HG03064 (cell line): ENCODE measurements at regions not wholly inside any gene's neighbourhood (a gene's known extent, or its start where the extent isn't known, plus 50 kb on each side); places are given as distances from the start of the nearest gene placed in this dataset.

Experiments
- ATAC-seq: cut with Tn5 transposase; IDR thresholded peaks from one replicate; pipeline ENCODE4 v1.9.1; 2021; ENCODE audit warnings: low read depth; ENCODE audit not compliant: unreplicated experiment

DNA sequence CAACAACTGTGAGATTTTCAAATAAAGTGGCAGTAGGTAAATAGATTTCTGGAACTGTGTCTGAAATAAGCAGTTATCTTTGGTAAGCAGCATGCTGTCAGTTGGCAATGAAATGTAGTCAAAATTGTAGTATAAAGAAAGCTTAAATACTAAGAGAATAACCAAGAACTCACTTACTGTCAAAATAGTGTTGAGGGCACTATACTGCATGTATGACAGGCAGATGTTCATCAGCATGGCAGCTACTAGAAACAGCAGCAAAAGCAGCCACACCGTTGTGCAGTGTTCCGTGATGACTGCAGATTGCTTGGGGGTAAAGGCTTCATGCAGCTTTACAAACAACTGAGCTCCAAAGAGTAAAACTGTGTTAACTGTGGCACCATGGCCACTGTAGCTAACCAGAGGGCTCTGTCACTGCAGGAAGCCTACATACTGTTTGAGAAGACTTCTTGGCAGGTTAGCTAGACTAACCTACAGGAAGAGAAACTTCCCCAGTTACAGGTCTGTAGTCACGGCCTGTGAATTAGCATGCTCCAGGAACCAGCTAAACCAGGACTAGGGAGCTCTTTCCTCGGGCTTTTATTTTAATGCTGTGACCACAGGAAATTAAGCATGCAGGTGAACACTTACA, 459.7 kb downstream of the TBL1XR1 start:
- no peak for ATAC-seq

DNA sequence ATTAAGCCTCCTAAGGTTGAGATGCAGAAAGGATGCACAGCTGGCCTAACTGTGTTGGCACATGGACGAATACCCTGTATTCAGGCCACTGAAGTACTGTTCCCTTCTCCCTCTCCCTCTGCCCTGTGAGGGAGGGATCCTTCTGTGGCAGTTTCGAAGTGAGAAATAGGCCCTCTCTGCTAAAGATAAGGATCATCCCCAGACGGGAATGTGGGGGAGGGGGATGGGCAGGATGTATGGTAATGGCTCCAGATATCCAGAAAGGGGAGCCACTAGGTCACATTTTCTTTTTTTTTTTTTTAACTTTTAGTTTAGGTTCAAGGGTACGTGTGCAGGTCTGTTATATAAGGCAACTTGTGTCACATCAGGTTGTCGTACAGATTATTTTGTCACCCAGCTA, 463.1 kb downstream of the TBL1XR1 start:
- no peak for ATAC-seq

DNA sequence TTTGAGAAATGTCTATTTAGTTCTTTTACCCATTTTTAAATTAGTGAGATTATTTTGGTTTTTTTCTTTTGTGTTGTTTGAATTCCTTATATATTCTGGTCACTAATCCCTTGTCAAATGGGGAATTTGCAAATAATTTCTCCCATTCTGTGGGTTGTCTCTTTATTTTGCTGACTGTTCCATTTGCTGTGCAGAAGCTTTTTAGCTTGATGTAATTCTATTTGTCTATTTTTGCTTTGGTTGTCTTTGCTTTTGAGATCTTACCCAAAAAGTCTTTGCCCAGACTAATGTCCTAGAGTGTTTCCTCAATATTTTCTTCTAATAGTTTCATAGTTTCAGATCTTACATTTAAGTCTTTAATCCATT, 472.9 kb downstream of the TBL1XR1 start:
- no peak for ATAC-seq

DNA sequence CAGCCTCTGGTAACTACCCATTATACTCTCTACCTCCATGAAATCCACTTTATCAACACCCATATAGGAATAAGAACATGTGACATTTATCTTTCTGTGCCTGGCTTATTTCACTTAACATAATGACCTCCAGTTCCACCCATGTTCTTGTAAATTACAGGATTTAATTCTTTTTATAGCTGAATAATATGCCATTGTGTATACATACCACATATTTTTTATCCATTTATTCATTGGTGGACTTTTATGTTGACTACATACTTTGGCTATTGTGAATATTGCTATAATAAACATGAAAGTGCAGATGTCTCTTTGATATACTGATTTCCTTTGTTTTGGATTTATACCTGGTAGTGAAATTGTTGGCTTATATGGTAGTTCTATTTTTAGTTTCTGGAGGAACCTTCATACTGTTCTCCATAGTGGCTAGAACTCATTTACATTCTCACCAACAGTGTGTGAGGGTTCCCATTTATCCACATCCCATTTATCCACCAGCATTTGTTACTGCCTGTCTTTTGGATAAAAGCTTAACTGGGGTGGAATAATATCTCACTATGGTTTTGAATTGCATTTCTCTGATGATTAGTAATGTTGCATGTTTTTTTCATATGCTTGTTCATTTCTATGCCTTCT, 473.4 kb downstream of the TBL1XR1 start:
- no peak for ATAC-seq

DNA sequence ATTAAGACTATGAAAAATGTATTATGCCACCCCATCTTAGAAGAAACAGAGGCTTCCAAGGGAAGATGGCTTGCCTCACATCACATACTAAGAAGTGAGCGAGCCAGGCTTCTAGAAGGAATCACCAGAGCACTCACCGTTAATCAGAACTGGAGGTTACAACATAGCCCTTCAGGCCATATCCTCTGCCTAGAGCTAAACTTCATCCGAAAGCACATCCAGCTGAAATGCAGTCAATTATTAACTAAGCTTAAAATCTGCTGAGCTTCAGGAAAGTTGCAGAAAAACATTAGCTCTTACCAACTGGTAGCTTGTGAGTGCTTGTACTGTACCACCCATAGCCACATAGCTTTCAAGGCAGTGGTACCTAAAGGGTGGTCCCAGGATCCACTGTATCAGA, 483.2 kb downstream of the TBL1XR1 start:
- ATAC-seq, result no peak

DNA sequence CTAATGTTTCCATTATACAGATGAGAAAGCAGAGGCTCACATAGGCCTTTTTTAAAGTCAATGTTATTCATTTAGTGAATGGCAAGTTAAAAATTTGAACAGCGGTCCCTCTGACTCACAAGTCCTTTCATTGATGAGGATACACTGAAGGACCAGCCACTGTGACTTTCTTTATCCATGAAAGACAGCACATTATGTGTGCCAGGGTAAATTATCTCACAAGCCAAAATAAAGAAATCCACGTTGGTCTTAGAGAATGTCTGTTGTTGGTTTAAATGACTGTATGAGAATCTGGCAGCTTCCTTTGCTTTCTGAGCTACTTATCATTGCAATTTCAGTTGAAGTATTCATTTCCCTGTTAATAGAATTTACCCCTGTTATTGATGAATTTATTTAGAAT, 485.1 kb downstream of the TBL1XR1 start:
- ATAC-seq, result no peak

DNA sequence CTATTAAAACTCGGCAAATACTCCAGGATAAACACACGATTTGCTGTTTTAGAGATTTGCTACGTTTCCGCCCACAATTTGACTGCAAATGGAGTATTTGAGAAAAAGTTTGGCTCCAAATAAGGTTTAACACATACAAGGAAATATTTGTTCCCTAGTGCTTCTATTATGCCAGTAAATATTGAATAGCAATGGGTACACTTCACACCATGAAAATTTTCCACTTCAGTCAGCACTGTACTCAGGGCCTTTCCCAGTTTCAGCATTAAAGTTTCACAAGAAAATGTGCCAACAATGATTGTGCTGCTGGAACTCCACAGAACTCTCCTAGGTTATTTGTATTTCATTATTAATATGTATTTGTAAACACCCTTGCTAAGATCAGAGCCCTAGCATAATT, 498.0 kb downstream of the TBL1XR1 start:
- no peak for ATAC-seq

DNA sequence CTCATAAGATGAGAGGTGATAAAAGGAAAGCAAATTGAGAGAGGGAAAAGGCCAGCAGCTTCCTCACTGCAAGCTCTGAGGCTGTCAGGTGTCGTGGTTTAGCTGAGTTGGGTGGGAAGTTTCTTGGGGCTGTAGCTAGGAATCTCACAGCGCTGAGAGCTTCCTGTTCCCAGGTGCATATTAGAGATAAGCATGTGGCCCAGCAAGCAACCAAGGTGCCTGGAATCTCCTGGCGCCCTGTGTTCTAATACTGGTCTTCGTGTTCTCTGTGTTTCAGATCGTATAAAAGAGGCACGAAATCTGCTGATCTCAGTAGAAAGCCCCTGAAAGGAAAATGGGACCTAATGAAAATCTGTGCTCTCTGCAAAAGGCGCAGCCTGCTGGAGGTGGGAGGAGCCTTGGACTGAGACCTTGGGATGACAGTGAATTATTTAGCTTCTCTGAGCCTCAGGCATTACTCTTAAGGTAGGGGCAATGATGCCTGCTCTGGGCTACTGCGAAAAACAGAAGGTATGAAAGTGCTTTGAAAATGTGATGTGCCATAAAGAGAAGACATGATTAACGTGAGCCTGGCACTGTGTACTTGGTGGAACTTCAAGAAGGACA, 499.9 kb downstream of the TBL1XR1 start:
- ATAC-seq, result no peak

DNA sequence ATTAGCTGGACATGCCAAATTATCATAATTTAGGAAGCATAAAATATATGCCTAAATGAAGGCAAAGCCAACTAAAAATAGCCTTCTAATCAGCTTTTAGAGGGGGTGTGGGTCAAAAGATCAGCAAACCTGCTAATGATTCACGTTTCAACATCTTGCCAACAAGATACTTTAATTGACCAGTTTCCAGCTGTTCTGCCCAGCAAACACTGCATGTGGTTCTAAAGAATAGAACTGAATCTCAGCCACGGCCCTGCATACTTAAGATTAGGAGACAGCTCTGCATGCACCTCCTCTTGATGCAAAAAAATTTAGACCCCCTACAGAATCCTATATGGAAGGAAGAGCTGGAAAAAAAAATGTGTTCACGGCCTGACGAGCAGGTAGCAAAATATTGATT, 500.5 kb downstream of the TBL1XR1 start:
- no peak for ATAC-seq

DNA sequence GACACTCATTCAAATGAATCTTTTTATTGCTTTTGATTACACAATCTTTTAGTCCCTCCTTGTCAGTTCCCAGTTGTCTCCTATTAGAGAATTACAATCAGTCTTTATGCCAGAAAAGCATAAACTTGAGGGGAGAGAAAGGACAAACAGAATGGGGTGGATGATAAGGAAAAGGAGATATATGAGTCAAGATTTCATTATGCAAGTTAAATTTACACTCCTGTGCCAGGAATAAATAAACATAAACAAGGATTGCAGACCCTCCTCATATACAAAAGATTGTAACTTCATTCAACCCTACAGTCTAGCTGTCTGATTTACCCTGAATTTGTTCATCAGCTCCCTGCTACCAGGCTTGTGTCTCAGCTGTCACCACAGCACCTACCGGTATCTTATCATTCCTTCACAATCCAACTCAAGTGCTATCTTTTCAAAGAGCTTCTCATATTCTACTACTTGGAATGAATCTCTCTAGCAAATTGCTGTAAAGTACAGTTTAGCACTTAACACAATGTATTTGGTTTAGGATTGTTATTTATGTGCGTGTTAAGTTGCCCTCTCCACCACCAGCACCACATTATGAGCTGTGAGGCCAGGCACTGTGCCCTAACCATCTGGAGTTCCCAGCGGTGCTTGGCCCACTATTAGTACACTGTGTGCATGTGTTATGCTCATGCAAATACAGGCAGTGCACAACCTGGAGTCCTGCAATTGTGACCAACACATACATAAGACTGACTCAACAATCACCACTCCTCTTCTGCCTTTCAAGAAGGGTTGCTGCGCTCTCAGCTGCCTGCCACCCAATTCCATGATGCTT, 504.1 kb downstream of the TBL1XR1 start:
- no peak for ATAC-seq

DNA sequence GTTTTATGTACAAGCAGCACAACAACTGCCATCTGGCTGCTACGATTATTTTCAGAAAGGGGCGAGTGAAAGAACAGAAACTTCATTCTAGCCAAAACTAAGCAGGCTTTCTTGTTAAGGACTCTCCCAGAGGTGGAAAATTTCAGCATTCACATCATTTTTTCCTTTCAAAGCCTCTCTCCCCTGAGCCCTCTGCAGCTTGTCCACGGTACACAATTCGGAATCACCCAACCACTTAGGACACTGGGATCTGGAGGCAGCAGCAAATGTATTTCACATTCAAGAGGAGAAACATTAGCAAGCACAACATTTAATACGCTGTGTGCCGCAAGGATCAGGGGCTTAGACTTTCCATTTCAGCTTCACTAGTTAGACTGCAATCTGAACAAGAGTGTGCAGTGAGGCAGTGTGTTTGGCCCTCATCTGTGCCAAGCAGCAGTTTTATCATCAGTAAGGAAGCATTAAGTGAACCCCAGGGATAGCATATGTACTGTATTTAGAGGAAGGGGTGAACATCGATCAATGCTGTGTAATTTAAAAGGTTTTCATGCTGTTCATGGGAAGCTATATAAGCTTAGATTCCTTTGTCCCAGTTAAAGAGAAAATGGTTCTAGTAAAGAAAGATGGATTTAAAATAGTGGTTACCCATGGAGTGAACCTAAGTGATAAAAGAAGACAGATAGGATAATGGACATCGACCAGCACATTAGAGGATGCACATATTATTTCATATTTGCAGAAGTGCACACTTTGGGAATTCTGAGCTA, 504.9 kb downstream of the TBL1XR1 start:
- no peak for ATAC-seq

DNA sequence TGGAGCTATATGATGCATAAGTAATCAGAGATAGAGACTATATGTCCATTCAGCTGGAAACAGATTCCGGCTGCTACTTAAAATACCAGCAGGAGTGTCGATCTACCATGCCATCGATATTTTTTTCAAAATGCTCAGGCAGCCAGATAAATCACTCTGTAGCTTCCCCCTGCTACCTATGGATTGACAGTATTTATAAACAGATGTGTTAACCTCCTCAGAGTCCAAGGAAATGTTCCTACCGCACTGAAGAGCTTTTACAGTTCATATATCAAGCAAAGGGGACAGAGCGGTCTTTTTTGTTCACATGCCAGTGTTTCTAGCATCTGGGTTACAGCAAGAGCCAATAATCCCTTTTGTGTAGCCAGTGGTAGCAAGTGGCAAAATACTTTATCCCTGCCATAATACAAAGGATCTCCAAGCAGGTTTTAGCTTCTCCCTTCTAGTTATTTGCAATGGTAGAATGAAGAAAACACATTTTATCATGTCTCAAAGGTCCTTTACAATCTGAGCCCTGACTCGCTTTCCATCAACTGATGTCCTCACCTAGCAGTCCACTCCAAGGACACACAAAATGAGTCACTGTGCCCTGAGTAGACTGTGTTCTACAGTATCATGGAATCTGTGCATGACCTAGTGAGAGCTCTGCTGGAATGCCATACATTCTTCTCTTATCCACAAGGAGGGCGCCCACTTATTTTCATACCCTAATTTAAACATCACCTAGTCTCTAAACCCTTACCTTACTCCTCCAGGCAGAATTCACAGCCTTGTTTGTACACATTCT, 507.0 kb downstream of the TBL1XR1 start:
- ATAC-seq, result no peak

DNA sequence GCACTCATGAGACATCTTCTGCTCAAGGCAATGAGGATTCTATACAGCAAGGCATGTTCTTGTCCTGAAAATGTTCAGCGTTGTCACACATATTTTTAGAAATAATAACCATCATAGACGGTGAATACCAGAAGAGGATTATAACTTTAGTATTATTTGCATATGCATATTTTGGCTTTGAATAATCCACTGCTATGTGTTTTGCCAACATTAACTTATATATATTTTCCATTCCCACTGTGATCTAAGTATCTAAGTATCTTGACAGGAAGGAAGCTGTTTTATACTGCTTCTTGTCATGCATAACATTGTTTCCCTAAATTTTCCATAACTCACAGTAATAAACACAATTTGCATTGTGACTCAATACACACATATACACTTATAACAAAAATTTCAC, 509.5 kb downstream of the TBL1XR1 start:
- ATAC-seq, result no peak

DNA sequence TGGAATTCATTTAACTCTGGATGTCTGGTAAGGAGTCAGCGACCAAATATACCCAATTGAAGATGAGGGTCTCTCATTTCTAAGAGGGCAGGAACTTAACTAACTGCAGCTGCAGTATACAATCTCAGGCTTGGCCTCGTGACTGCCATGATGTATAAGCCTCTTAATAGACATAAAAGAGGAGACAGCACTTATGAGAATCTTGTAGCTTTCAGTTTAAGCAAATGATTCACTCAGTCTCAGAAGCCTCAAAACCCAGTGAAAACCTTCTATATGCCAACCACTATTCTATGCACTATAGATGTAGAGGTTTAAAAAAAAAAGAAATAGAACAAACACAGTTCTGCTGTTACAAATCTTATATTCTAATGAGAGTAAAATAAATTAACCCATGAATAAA, 513.9 kb downstream of the TBL1XR1 start:
- ATAC-seq, result no peak

DNA sequence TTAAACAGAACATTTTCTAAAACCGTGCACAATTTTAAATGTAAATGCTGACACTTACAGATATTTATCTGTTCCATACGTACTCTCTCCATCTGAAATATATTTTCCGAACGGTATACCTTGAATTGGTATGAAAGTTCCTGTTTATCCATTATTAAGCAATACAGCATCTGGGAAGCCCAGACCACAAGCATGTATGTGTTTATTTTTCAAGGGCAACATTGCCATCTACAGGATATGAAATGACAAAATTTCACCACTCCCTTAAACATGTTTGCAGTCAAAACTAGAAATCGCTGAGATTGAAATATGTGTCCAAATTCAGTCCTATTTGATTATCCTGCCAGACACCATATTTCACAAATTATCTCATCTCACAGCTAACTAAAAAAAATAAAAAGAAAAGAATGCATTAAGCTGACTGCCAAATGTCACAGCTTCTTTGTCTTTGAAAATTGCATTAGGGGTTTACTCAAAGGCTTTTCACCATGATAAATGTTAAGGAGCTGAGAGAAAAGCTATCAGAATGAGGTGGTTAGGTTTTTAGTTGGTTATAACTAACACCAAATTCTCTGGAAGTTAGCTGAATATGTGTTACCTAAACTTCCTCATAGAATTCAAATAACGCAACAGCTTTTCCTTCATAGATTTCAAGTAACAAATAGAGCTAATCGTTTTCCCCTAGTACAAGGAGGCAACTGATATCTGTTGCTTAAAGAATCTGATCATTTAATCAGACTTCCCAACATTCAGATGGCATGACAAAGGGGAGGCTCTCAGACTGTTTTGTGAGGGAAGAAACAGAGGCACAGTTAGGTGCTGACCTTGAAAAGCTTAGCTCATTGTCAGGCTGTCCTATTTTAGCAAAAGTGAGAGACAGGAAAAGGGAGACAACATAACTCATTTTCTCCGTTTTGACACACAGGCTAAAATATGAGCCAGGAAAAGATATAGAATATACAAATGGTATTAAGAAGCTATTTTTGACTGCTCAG, 533.1 kb downstream of the TBL1XR1 start:
- ATAC-seq, result no peak

DNA sequence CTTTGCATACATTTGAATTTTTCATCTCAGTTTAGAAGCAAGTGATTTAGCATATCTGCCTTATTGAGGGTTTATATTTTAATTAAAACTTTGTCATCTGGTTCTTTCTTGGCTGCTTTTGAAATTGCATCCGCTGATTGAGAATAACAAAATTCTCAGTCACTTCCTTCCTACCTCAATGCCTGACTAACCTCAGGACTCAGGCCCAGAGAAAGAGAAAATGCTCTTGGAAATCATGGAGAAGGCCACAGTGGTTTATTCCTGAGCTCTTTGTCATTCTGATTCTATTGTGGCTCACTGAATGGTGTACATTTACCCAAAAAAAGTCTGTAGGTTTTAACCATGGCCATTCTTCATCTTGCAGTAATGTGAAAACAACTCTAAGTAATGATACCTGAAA, 533.9 kb downstream of the TBL1XR1 start:
- no peak for ATAC-seq

DNA sequence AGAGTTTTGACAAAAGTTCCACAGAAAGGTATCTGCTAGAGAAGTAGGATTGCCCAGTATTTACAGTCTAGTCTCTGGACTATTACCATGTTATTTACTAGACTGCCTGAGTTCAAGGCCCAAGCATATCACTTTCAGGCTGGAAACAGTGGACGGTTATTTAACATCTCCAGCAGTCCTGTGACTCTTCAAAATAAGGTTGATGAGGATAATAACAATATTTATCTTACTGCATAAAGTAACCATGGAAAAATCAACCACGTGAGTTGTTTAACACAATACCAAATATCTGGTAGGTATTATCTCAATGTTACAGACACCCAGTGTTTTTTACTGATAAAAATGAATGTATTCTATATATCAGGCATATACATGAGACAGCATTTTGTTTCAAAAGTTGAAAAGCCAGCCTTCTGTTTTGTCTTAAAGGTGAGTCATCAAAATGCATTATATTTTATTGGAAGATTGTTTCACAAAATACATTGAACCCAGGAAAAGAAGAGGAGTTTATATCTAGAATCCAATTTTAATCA, 535.8 kb downstream of the TBL1XR1 start:
- no peak for ATAC-seq

DNA sequence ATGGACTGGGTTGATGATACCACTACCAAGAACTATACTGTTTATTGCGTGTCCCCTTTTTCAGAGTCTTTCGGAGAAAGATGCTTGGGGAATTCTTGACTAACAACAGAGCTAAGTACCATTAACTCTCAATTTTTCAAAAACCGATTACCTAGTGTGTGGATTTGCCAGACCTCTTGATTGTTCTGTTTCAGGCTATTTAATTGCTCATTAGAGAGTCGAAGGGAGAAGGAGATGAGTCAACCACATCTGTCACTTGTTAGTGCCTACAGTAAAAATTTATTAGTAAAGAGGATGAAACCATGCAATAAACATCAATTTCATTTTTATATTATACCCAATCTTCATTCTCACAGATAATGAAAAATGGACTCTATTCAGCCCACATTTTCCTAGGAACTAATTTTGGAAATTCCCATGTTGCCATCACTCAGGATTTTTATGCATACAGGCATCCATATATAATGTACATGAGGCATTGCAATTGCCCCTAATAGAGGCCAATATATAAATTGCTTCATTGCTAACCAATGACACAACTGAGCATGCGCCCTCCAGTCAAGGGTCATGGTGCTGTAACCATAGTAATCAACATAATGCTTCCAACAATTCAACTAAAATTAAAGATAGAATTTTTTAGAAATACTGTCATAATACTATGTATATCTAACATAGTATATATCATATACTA, 541.7 kb downstream of the TBL1XR1 start:
- no peak for ATAC-seq
